IPS-20b (cell line): ENCODE measurements at regions not wholly inside any gene's neighbourhood (a gene's known extent, or its start where the extent isn't known, plus 50 kb on each side); places are given as distances from the start of the nearest gene placed in this dataset.

Experiments used
- H3K27ac ChIP-seq: one replicate; pipeline ENCODE4 v1.5.1; 2013; ENCODE audit warnings: low read length
- H3K27me3 ChIP-seq: 2 replicates; pipeline ENCODE4 v1.6.1; 2013; ENCODE audit warnings: mild to moderate bottlenecking, low read length, inconsistent platforms; ENCODE audit not compliant: insufficient read depth
- H3K36me3 ChIP-seq: 2 replicates; pipeline ENCODE4 v1.6.1; 2013; ENCODE audit warnings: low read depth, mild to moderate bottlenecking, inconsistent platforms, low read length, moderate library complexity; ENCODE audit not compliant: insufficient read depth
- H3K4me1 ChIP-seq: 2 replicates; pipeline ENCODE4 v1.6.1; 2013; ENCODE audit warnings: mild to moderate bottlenecking, control low read depth, inconsistent platforms, low read length, moderate library complexity; ENCODE audit not compliant: insufficient read depth
- H3K4me3 ChIP-seq: 2 replicates; pipeline ENCODE4 v1.5.1; 2013; ENCODE audit warnings: mild to moderate bottlenecking, low read length, inconsistent platforms
- H3K9ac ChIP-seq: 2 replicates; pipeline ENCODE4 v1.6.1; 2013; ENCODE audit warnings: low read depth, mild to moderate bottlenecking, inconsistent platforms, low read length, moderate library complexity
- H3K9me3 ChIP-seq: 2 replicates; pipeline ENCODE4 v1.6.1; 2013; ENCODE audit warnings: mild to moderate bottlenecking, low read depth, low read length, inconsistent platforms; ENCODE audit not compliant: insufficient read depth

GRCh38 chr18:2414235-2414634, 157.1 kb downstream of the METTL4 start:
- Histone ChIP-seq H3K4me3 (no peak overlapping the region), H3K4me1 (no peaks in the 10 kb centered on the region), H3K36me3 (no peaks in the 10 kb centered on the region), H3K27ac (no peak overlapping the region), H3K9me3 (no peaks in the 10 kb centered on the region), H3K27me3 (no peaks in the 10 kb centered on the region), H3K9ac (no peak overlapping the region)

- no peak overlapping the region for H3K27ac ChIP-seq
- H3K36me3 ChIP-seq: no peaks in the 10 kb centered on the region
- H3K4me3 ChIP-seq: no peak overlapping the region
- H3K27me3 ChIP-seq: no peaks in the 10 kb centered on the region
- H3K9me3 ChIP-seq: no peaks in the 10 kb centered on the region
- no peaks in the 10 kb centered on the region for H3K4me1 ChIP-seq
- no peak overlapping the region for H3K9ac ChIP-seq
These were observed 155.6 kb downstream of the METTL4 start for GRCh38 chr18:2415656-2416055.

- Histone ChIP-seq H3K27ac (no peak overlapping the region), H3K4me3 (no peak overlapping the region), H3K9me3 (no peaks in the 10 kb centered on the region), H3K4me1 (no peaks in the 10 kb centered on the region), H3K27me3 (no peaks in the 10 kb centered on the region), H3K9ac (no peak overlapping the region), H3K36me3 (no peaks in the 10 kb centered on the region)
These were observed 153.3 kb downstream of the METTL4 start for GRCh38 chr18:2417861-2418610.

GRCh38 chr18:2420367-2420766, 150.9 kb downstream of the METTL4 start:
- H3K36me3 ChIP-seq: no peaks in the 10 kb centered on the region
- no peaks in the 10 kb centered on the region for H3K9me3 ChIP-seq
- H3K4me3 ChIP-seq: no peak overlapping the region
- no peaks in the 10 kb centered on the region for H3K4me1 ChIP-seq
- H3K27ac ChIP-seq: no peak overlapping the region
- H3K9ac ChIP-seq: no peak overlapping the region
- no peaks in the 10 kb centered on the region for H3K27me3 ChIP-seq

- no peaks in the 10 kb centered on the region for H3K9me3 ChIP-seq
- no peak overlapping the region for H3K27ac ChIP-seq
- H3K36me3 ChIP-seq: no peaks in the 10 kb centered on the region
- no peaks in the 10 kb centered on the region for H3K27me3 ChIP-seq
- no peak overlapping the region for H3K9ac ChIP-seq
- no peak overlapping the region for H3K4me3 ChIP-seq
- H3K4me1 ChIP-seq: no peaks in the 10 kb centered on the region
These were observed 147.5 kb downstream of the METTL4 start for GRCh38 chr18:2423761-2424160.

- Histone ChIP-seq H3K9ac (no peak overlapping the region), H3K27ac (no peak overlapping the region), H3K4me3 (no peak overlapping the region), H3K4me1 (no peaks in the 10 kb centered on the region), H3K9me3 (no peaks in the 10 kb centered on the region), H3K36me3 (no peaks in the 10 kb centered on the region), H3K27me3 (no peaks in the 10 kb centered on the region)
These were observed 146.9 kb downstream of the METTL4 start for GRCh38 chr18:2424420-2424819.

GRCh38 chr18:2425426-2426317, 145.6 kb downstream of the METTL4 start:
- no peak overlapping the region for H3K27ac ChIP-seq
- H3K4me1 ChIP-seq: no peaks in the 10 kb centered on the region
- H3K36me3 ChIP-seq: no peaks in the 10 kb centered on the region
- H3K9ac ChIP-seq: no peak overlapping the region
- H3K4me3 ChIP-seq: no peak overlapping the region
- H3K27me3 ChIP-seq: no peaks in the 10 kb centered on the region
- peaks cover 9% of the 10 kb centered on the region; the same call in 1 of the 2 replicates for H3K9me3 ChIP-seq

- Histone ChIP-seq H3K36me3 (no peaks in the 10 kb centered on the region), H3K27ac (no peak overlapping the region), H3K4me1 (no peaks in the 10 kb centered on the region), H3K27me3 (no peaks in the 10 kb centered on the region), H3K9ac (no peak overlapping the region), H3K4me3 (no peak overlapping the region), H3K9me3 (peaks cover 9% of the 10 kb centered on the region; the same call in 1 of the 2 replicates)
These were observed 141.1 kb downstream of the METTL4 start for GRCh38 chr18:2430191-2430590.

GRCh38 chr18:2431806-2432205, 139.5 kb downstream of the METTL4 start:
- Histone ChIP-seq H3K36me3 (no peaks in the 10 kb centered on the region), H3K9me3 (peaks cover 9% of the 10 kb centered on the region; the same call in 1 of the 2 replicates), H3K27me3 (no peaks in the 10 kb centered on the region), H3K9ac (no peak overlapping the region), H3K4me1 (no peaks in the 10 kb centered on the region), H3K4me3 (no peak overlapping the region), H3K27ac (no peak overlapping the region)

- H3K27me3 ChIP-seq: no peaks in the 10 kb centered on the region
- H3K27ac ChIP-seq: no peak overlapping the region
- H3K9me3 ChIP-seq: peaks cover 9% of the 10 kb centered on the region; the same call in 1 of the 2 replicates
- no peaks in the 10 kb centered on the region for H3K36me3 ChIP-seq
- H3K9ac ChIP-seq: no peak overlapping the region
- no peaks in the 10 kb centered on the region for H3K4me1 ChIP-seq
- no peak overlapping the region for H3K4me3 ChIP-seq
These were observed 137.9 kb downstream of the METTL4 start for GRCh38 chr18:2433366-2433765.

- H3K36me3 ChIP-seq: no peaks in the 10 kb centered on the region
- H3K27ac ChIP-seq: no peak overlapping the region
- no peak overlapping the region for H3K4me3 ChIP-seq
- peaks cover 4% of the 10 kb centered on the region; the same call in 1 of the 2 replicates for H3K4me1 ChIP-seq
- peaks cover 9% of the 10 kb centered on the region for H3K9me3 ChIP-seq
- H3K27me3 ChIP-seq: no peaks in the 10 kb centered on the region
- no peak overlapping the region for H3K9ac ChIP-seq
These were observed 129.8 kb downstream of the METTL4 start for GRCh38 chr18:2441544-2441943.

- Histone ChIP-seq H3K4me1 (peaks cover 4% of the 10 kb centered on the region; the same call in 1 of the 2 replicates), H3K9me3 (peaks cover 9% of the 10 kb centered on the region), H3K36me3 (no peaks in the 10 kb centered on the region), H3K9ac (no peak overlapping the region), H3K27me3 (no peaks in the 10 kb centered on the region), H3K4me3 (no peak overlapping the region), H3K27ac (no peak overlapping the region)
These were observed 129.3 kb downstream of the METTL4 start for GRCh38 chr18:2442006-2442405.
